Left lung (tissue), 4 donors: ENCODE measurements at regions not wholly inside any gene's neighbourhood (a gene's known extent, or its start where the extent isn't known, plus 50 kb on each side); places are given as distances from the start of the nearest gene placed in this dataset.

ENCODE experiments used
- ATAC-seq: fragments of 200-7000 bp; cut with Tn5 transposase; one replicate; pipeline ENCODE4 v1.9.1; 2020; ENCODE audit warnings: moderate library complexity
- DNase-seq, 4 donors: peaks; one replicate each; pipeline ENCODE4 v3.0.0-alpha.2; 2013 to 2020
- H3K27ac ChIP-seq, 2 donors: fragments of 200-600 bp; sonication (generic) in 1 of 2; one replicate each; pipeline versions ENCODE4 v1.5.0 to v1.8.0; 2020 to 2021
- H3K27me3 ChIP-seq, 2 donors: fragments of 200-600 bp; sonication (generic) in 1 of 2; one replicate each; pipeline versions ENCODE4 v1.5.0 to v1.8.0; 2020 to 2021
- H3K36me3 ChIP-seq, 2 donors: fragments of 200-600 bp; sonication (generic) in 1 of 2; one replicate each; pipeline versions ENCODE4 v1.5.0 to v1.8.0; 2020 to 2021
- H3K4me1 ChIP-seq, 2 donors: fragments of 200-600 bp; one replicate each; pipeline ENCODE4 v1.8.0; 2021
- H3K4me3 ChIP-seq, 2 donors: fragments of 200-600 bp; sonication (generic) in 1 of 2; one replicate each; pipeline versions ENCODE4 v1.5.0 to v1.8.0; 2020 to 2021; ENCODE audit warnings: mild to moderate bottlenecking in 1 of 2
- H3K9me3 ChIP-seq, 2 donors: fragments of 200-600 bp; sonication (generic) in 1 of 2; one replicate each; pipeline versions ENCODE4 v1.5.0 to v1.8.0; 2020 to 2021
- CTCF ChIP-seq, 2 donors: fragments of 200-600 bp; sonication (generic) in 1 of 2; IDR thresholded peaks; one replicate each; pipeline versions ENCODE4 v1.5.0 to v1.8.0; 2021; ENCODE audit warnings: antibody characterized with exemption in 2 of 2
- intact Hi-C, 2 donors: fragments of 100-400 bp; cut with DNase I; formaldehyde crosslinking; loops; one replicate each; pipeline versions ENCODE4 v1.11.2 to v1.14.2; 2022
- donor health status: DM: no; HTN: yes; CAD: no.
- donor health status: DM: no; HTN: no; CAD: no.

GRCh38 chr15:81768773-81769172, 277.0 kb downstream of the MEX3B start:
- intact Hi-C loops: no loop called here
- no peaks in the 10 kb centered on the region for H3K36me3 ChIP-seq
- ATAC-seq (no peak), DNase-seq (no peak)
- no peaks in the 10 kb centered on the region for H3K9me3 ChIP-seq
- no peaks in the 10 kb centered on the region for H3K4me1 ChIP-seq
- TF ChIP-seq CTCF (IDR thresholded peaks at IDR 0.05): no peak
- H3K4me3 ChIP-seq: no peak overlapping the region
- H3K27ac ChIP-seq: no peak overlapping the region
- H3K27me3 ChIP-seq: no peaks in the 10 kb centered on the region

DNA sequence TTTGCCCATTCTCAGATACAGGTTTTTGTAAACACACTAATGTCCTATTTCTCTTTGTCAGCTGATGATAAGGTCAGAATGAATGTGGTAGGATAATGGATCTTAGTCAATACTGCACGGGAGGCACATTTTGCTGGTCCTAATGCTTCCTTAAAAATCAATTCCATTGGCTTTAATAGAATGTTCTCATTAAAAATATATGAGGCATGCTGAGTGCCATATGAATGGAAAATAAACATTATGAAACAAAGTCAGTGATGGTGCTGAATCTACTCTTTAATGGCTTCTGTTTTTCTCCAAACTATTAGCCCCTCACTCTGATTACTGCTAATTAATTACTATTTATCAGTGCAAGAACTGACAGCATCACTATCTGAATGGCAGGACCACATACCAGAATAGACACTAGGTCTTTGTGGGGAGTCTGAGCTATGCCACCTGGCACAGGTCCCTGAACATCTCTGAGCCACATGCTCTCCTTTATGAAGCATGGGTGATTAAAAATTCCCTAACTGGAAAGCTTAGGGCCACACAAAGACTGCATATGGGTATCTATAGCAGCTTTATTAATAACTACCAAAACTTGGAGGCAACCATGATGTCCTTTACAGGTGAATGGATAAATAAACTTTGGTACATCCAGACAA, 278.9 kb downstream of the MEX3B start:
- no peaks in the 10 kb centered on the region for H3K27me3 ChIP-seq
- no peak overlapping the region for H3K4me3 ChIP-seq
- ATAC-seq: no peak
- no peak overlapping the region for H3K27ac ChIP-seq
- H3K9me3 ChIP-seq: no peaks in the 10 kb centered on the region
- DNase-seq: no peak
- intact Hi-C loops: no loop called here
- TF ChIP-seq CTCF (IDR thresholded peaks at IDR 0.05): no peak
- no peaks in the 10 kb centered on the region for H3K36me3 ChIP-seq
- no peaks in the 10 kb centered on the region for H3K4me1 ChIP-seq

- H3K9me3 ChIP-seq: no peaks in the 10 kb centered on the region
- no peaks in the 10 kb centered on the region for H3K4me1 ChIP-seq
- TF ChIP-seq CTCF (IDR thresholded peaks at IDR 0.05): no peak
- no peak for DNase-seq
- ATAC-seq: no peak
- intact Hi-C loops: no loop called here
- H3K27ac ChIP-seq: no peak overlapping the region
- no peaks in the 10 kb centered on the region for H3K36me3 ChIP-seq
- no peak overlapping the region for H3K4me3 ChIP-seq
- no peaks in the 10 kb centered on the region for H3K27me3 ChIP-seq
These were observed 280.0 kb downstream of the MEX3B start for GRCh38 chr15:81765816-81766215.

DNA sequence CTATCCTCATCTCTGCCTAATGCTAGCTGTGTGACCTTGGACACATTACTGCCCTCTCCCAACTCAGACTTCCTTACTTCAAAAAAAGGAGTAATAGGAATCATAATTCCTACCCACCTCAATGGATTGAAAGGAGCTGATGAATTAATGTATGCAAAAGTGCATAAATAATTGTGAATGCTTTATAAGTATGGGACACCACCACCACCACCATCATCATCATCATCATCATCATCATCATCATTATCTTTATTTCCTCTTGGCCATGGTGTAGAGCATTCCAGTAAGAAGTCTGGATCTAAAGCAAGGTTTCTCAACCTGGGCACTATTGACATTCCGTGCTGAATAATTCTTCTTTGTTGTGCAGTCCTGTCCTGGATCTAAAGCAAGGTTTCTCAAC, 282.5 kb downstream of the MEX3B start:
- H3K4me1 ChIP-seq: no peaks in the 10 kb centered on the region
- H3K36me3 ChIP-seq: no peaks in the 10 kb centered on the region
- ATAC-seq (no peak), DNase-seq (no peak)
- H3K4me3 ChIP-seq: no peak overlapping the region
- no peaks in the 10 kb centered on the region for H3K27me3 ChIP-seq
- intact Hi-C loops: no loop called here
- no peak overlapping the region for H3K27ac ChIP-seq
- no peak for TF ChIP-seq CTCF (IDR thresholded peaks at IDR 0.05)
- H3K9me3 ChIP-seq: no peaks in the 10 kb centered on the region

DNA sequence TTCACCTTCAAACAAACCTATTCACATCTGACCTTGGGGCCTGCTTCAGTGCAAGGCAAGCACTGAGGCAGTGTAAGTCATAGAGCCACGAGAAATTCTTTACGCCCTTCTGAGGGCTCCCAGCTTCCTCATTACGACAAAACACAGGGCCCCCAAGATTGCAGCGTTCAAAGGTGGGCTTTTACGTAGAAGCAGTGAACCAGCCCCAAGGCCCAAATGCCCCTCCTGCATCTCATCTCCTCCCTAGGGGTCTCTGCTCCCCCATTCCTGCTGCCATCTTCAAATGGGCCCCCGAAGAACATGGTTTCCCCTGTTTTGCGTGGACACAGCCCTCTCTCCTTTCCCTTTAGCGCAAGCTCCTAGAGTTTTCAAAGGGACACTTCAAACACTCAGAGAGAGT, 285.1 kb downstream of the MEX3B start:
- Histone ChIP-seq H3K4me1 (no peaks in the 10 kb centered on the region), H3K4me3 (no peak overlapping the region), H3K9me3 (no peaks in the 10 kb centered on the region), H3K27me3 (no peaks in the 10 kb centered on the region), H3K27ac (no peak overlapping the region), H3K36me3 (no peaks in the 10 kb centered on the region)
- intact Hi-C loops: no loop called here
- no peak for DNase-seq
- ATAC-seq: no peak
- no peak for TF ChIP-seq CTCF (IDR thresholded peaks at IDR 0.05)
